ENCODE measurements at regions not wholly inside any gene's neighbourhood (a gene's known extent, or its start where the extent isn't known, plus 50 kb on each side); places are given as distances from the start of the nearest gene placed in this dataset.

GRCh38 chr2:104768694-104769093 is 85.2 kb upstream of the POU3F3 start:
- Histone ChIP-seq H3K27me3 (ENCODE audit: insufficient read depth, low read length) (no peaks in the 10 kb centered on the region), H3K36me3 (ENCODE audit: insufficient read depth, low read length) (no peaks in the 10 kb centered on the region), H4K20me1 (ENCODE audit: insufficient read depth, low read length) (no peaks in the 10 kb centered on the region), H3K9me3 (ENCODE audit: low read depth, low read length) (no peaks in the 10 kb centered on the region), H3K4me1 (ENCODE audit: insufficient read depth, low read length) (peaks cover 30% of the 10 kb centered on the region), H3K79me2 (ENCODE audit: insufficient read depth, low read length) (no peaks in the 10 kb centered on the region), H3K4me2 (ENCODE audit: insufficient read depth, low read length) (peak overlapping the region; percentile 59), H3K27ac (ENCODE audit: low read depth, low read length) (peak overlapping the region; percentile 97), H2AFZ (ENCODE audit: low read length) (no peak overlapping the region), H3K4me3 (ENCODE audit: insufficient read depth, low read length) (no peak overlapping the region)
- no peak for DNase-seq (ENCODE audit: insufficient read length, low spot score, missing footprints)
- TF ChIP-seq CTCF (IDR thresholded peaks at IDR 0.05; ENCODE audit: extremely low read depth, low read depth, low read length), result no peak

- Histone ChIP-seq H3K4me2 (ENCODE audit: insufficient read depth, low read length) (peak overlapping the region; percentile 59), H3K4me3 (ENCODE audit: insufficient read depth, low read length) (no peak overlapping the region), H3K4me1 (ENCODE audit: insufficient read depth, low read length) (peaks cover 31% of the 10 kb centered on the region), H3K9me3 (ENCODE audit: low read depth, low read length) (no peaks in the 10 kb centered on the region), H3K79me2 (ENCODE audit: insufficient read depth, low read length) (no peaks in the 10 kb centered on the region), H3K27ac (ENCODE audit: low read depth, low read length) (peak overlapping the region; percentile 97), H3K27me3 (ENCODE audit: insufficient read depth, low read length) (no peaks in the 10 kb centered on the region), H3K36me3 (ENCODE audit: insufficient read depth, low read length) (no peaks in the 10 kb centered on the region), H4K20me1 (ENCODE audit: insufficient read depth, low read length) (no peaks in the 10 kb centered on the region), H2AFZ (ENCODE audit: low read length) (no peak overlapping the region)
- TF ChIP-seq CTCF (IDR thresholded peaks at IDR 0.05; ENCODE audit: extremely low read depth, low read depth, low read length), result no peak
- DNase-seq (ENCODE audit: insufficient read length, low spot score, missing footprints), result no peak
These were observed 84.8 kb upstream of the POU3F3 start for GRCh38 chr2:104769096-104769495.

- H3K4me2 ChIP-seq (ENCODE audit: insufficient read depth, low read length), result no peak overlapping the region
- H3K9me3 ChIP-seq (ENCODE audit: low read depth, low read length), result no peaks in the 10 kb centered on the region
- no peaks in the 10 kb centered on the region for H3K27me3 ChIP-seq (ENCODE audit: insufficient read depth, low read length)
- H4K20me1 ChIP-seq (ENCODE audit: insufficient read depth, low read length), result no peaks in the 10 kb centered on the region
- no peaks in the 10 kb centered on the region for H3K79me2 ChIP-seq (ENCODE audit: insufficient read depth, low read length)
- no peaks in the 10 kb centered on the region for H3K36me3 ChIP-seq (ENCODE audit: insufficient read depth, low read length)
- no peak for DNase-seq (ENCODE audit: insufficient read length, low spot score, missing footprints)
- H3K4me1 ChIP-seq (ENCODE audit: insufficient read depth, low read length), result peaks cover 26% of the 10 kb centered on the region
- H3K27ac ChIP-seq (ENCODE audit: low read depth, low read length), result no peak overlapping the region
- no peak overlapping the region for H2AFZ ChIP-seq (ENCODE audit: low read length)
- TF ChIP-seq CTCF (IDR thresholded peaks at IDR 0.05; ENCODE audit: extremely low read depth, low read depth, low read length), result no peak
- no peak overlapping the region for H3K4me3 ChIP-seq (ENCODE audit: insufficient read depth, low read length)
These were observed 80.9 kb upstream of the POU3F3 start for GRCh38 chr2:104772996-104773395.

- Histone ChIP-seq H3K79me2 (ENCODE audit: insufficient read depth, low read length) (no peaks in the 10 kb centered on the region), H3K36me3 (ENCODE audit: insufficient read depth, low read length) (no peaks in the 10 kb centered on the region), H3K4me2 (ENCODE audit: insufficient read depth, low read length) (peak overlapping the region; percentile 26), H3K4me3 (ENCODE audit: insufficient read depth, low read length) (no peak overlapping the region), H3K27me3 (ENCODE audit: insufficient read depth, low read length) (no peaks in the 10 kb centered on the region), H2AFZ (ENCODE audit: low read length) (no peak overlapping the region), H4K20me1 (ENCODE audit: insufficient read depth, low read length) (no peaks in the 10 kb centered on the region), H3K9me3 (ENCODE audit: low read depth, low read length) (no peaks in the 10 kb centered on the region), H3K27ac (ENCODE audit: low read depth, low read length) (peak overlapping the region; percentile 67), H3K4me1 (ENCODE audit: insufficient read depth, low read length) (peaks cover 12% of the 10 kb centered on the region)
- TF ChIP-seq CTCF (IDR thresholded peaks at IDR 0.05; ENCODE audit: extremely low read depth, low read depth, low read length), result no peak
- no peak for DNase-seq (ENCODE audit: insufficient read length, low spot score, missing footprints)
These were observed 79.3 kb upstream of the POU3F3 start for GRCh38 chr2:104774631-104775030.
